GM12865 (cell line): ENCODE measurements at regions not wholly inside any gene's neighbourhood (a gene's known extent, or its start where the extent isn't known, plus 50 kb on each side); places are given as distances from the start of the nearest gene placed in this dataset.

Experiments
- DNase-seq: peaks from one replicate; pipeline ENCODE4 v3.0.0; 2010; ENCODE audit warnings: low read depth
- H3K4me3 ChIP-seq: 2 replicates; pipeline ENCODE4 v1.5.1; 2011; ENCODE audit warnings: mild to moderate bottlenecking, low read depth, low read length, control low read depth
- CTCF ChIP-seq: IDR thresholded peaks from 2 replicates; pipeline ENCODE4 v1.5.1; 2011; ENCODE audit warnings: low read length, control low read depth, low read depth, inconsistent platforms; ENCODE audit not compliant: insufficient read depth; ENCODE audit errors: missing control alignments

GRCh38 chr2:217459680-217460405 is 543.0 kb downstream of the TNS1 start:
- no peak for DNase-seq
- no peak for TF ChIP-seq CTCF
- H3K4me3 ChIP-seq, result no peak overlapping the region

- no peak for TF ChIP-seq CTCF
- DNase-seq, result no peak
- no peak overlapping the region for H3K4me3 ChIP-seq
Observed at GRCh38 chr2:217459016-217459415, 543.8 kb downstream of the TNS1 start.

- no peak overlapping the region for H3K4me3 ChIP-seq
- TF ChIP-seq CTCF, result no peak
- no peak for DNase-seq
Observed at GRCh38 chr2:217456016-217456415, 546.8 kb downstream of the TNS1 start.

GRCh38 chr2:217452928-217453327 is 549.9 kb downstream of the TNS1 start:
- no peak for DNase-seq
- no peak overlapping the region for H3K4me3 ChIP-seq

GRCh38 chr2:217451666-217452065 is 551.1 kb downstream of the TNS1 start:
- no peak for DNase-seq
- TF ChIP-seq CTCF, result no peak
- H3K4me3 ChIP-seq, result no peak overlapping the region

More at GRCh38 chr2:217452928-217453327, 549.9 kb downstream of the TNS1 start:
- no peak for TF ChIP-seq CTCF

- TF ChIP-seq CTCF, result no peak
- no peak for DNase-seq
- no peak overlapping the region for H3K4me3 ChIP-seq
Observed at GRCh38 chr2:217449444-217449843, 553.4 kb downstream of the TNS1 start.

GRCh38 chr2:217448860-217449259 is 553.9 kb downstream of the TNS1 start:
- no peak for DNase-seq
- no peak overlapping the region for H3K4me3 ChIP-seq
- no peak for TF ChIP-seq CTCF
